ENCODE measurements at regions not wholly inside any gene's neighbourhood (a gene's known extent, or its start where the extent isn't known, plus 50 kb on each side); places are given as distances from the start of the nearest gene placed in this dataset.
"Not testable (repeated sequence)": the region's sequence is repeated elsewhere in the genome, so short reads cannot be mapped to it uniquely, and the experiment has no call there.

GRCh38 chrX:102784550-102784949 is 64.0 kb downstream of the GPRASP3 start:
- no peaks in the 10 kb centered on the region for H3K9me2 ChIP-seq (replicated peaks; ENCODE audit: control insufficient read depth, low read length)
- no peaks in the 10 kb centered on the region for H3K9me3 ChIP-seq (ENCODE audit: control insufficient read depth, insufficient read depth, low read length)
- H3K4me1 ChIP-seq (ENCODE audit: control insufficient read depth, low read length), result no peaks in the 10 kb centered on the region
- H3K4me3 ChIP-seq (ENCODE audit: low read length), result no peak overlapping the region
- H3K4me2 ChIP-seq (ENCODE audit: low read length), result no peak overlapping the region
- no peaks in the 10 kb centered on the region for H3F3A ChIP-seq (ENCODE audit: control insufficient read depth, insufficient read depth)
- no peaks in the 10 kb centered on the region for H3K79me2 ChIP-seq (ENCODE audit: control insufficient read depth, low read length)
- TF ChIP-seq CTCF (IDR thresholded peaks at IDR 0.05; ENCODE audit: low read depth, low read length, poor library complexity, severe bottlenecking) (no peak), EZH2phosphoT487 (IDR thresholded peaks at IDR 0.05; ENCODE audit: borderline replicate concordance, low read length) (no peak)
- H3K36me3 ChIP-seq (ENCODE audit: control insufficient read depth, low read length), result no peaks in the 10 kb centered on the region; the same call in 1 of the 2 replicates
- no peaks in the 10 kb centered on the region for H3K27me3 ChIP-seq (ENCODE audit: control insufficient read depth, low read length)
- no peaks in the 10 kb centered on the region for H4K20me1 ChIP-seq (ENCODE audit: control insufficient read depth, insufficient read depth, low read depth, low read length)
- H3K27ac ChIP-seq (ENCODE audit: low read depth, low read length), result no peak overlapping the region

GRCh38 chrX:102787283-102787682 is 66.7 kb downstream of the GPRASP3 start:
- Histone ChIP-seq H3F3A (ENCODE audit: control insufficient read depth, insufficient read depth) (no peaks in the 10 kb centered on the region), H3K27ac (ENCODE audit: low read depth, low read length) (no peak overlapping the region), H3K27me3 (ENCODE audit: control insufficient read depth, low read length) (no peaks in the 10 kb centered on the region), H3K36me3 (ENCODE audit: control insufficient read depth, low read length) (no peaks in the 10 kb centered on the region; the same call in 1 of the 2 replicates), H3K4me3 (ENCODE audit: low read length) (no peak overlapping the region), H3K79me2 (ENCODE audit: control insufficient read depth, low read length) (no peaks in the 10 kb centered on the region), H3K4me2 (ENCODE audit: low read length) (no peak overlapping the region), H3K4me1 (ENCODE audit: control insufficient read depth, low read length) (no peaks in the 10 kb centered on the region), H3K9me3 (ENCODE audit: control insufficient read depth, insufficient read depth, low read length) (no peaks in the 10 kb centered on the region), H3K9me2 (replicated peaks; ENCODE audit: control insufficient read depth, low read length) (no peaks in the 10 kb centered on the region), H4K20me1 (ENCODE audit: control insufficient read depth, insufficient read depth, low read depth, low read length) (no peaks in the 10 kb centered on the region)
- TF ChIP-seq CTCF (IDR thresholded peaks at IDR 0.05; ENCODE audit: low read depth, low read length, poor library complexity, severe bottlenecking) (no peak), EZH2phosphoT487 (IDR thresholded peaks at IDR 0.05; ENCODE audit: borderline replicate concordance, low read length) (no peak)

GRCh38 chrX:102808336-102808735 is 87.8 kb downstream of the GPRASP3 start:
- H3K4me2 ChIP-seq (ENCODE audit: low read length), result no peak overlapping the region
- no peak overlapping the region for H3K4me3 ChIP-seq (ENCODE audit: low read length)
- TF ChIP-seq EZH2phosphoT487 (IDR thresholded peaks at IDR 0.05; ENCODE audit: borderline replicate concordance, low read length) (no peak), CTCF (IDR thresholded peaks at IDR 0.05; ENCODE audit: low read depth, low read length, poor library complexity, severe bottlenecking) (no peak)

GRCh38 chrX:102818269-102818668 is 97.7 kb downstream of the GPRASP3 start:
- H3K4me3 ChIP-seq (ENCODE audit: low read length); H3K9me2 ChIP-seq (replicated peaks; ENCODE audit: control insufficient read depth, low read length); H3K36me3 ChIP-seq (ENCODE audit: control insufficient read depth, low read length); H3K79me2 ChIP-seq (ENCODE audit: control insufficient read depth, low read length); H3F3A ChIP-seq (ENCODE audit: control insufficient read depth, insufficient read depth); H3K27me3 ChIP-seq (ENCODE audit: control insufficient read depth, low read length); H3K4me2 ChIP-seq (ENCODE audit: low read length); H4K20me1 ChIP-seq (ENCODE audit: control insufficient read depth, insufficient read depth, low read depth, low read length); H3K27ac ChIP-seq (ENCODE audit: low read depth, low read length); H3K9me3 ChIP-seq (ENCODE audit: control insufficient read depth, insufficient read depth, low read length); H3K4me1 ChIP-seq (ENCODE audit: control insufficient read depth, low read length): not testable (repeated sequence)

More at GRCh38 chrX:102808336-102808735, 87.8 kb downstream of the GPRASP3 start:
- Histone ChIP-seq H3K9me2 (replicated peaks; ENCODE audit: control insufficient read depth, low read length) (no peaks in the 10 kb centered on the region), H3F3A (ENCODE audit: control insufficient read depth, insufficient read depth) (no peaks in the 10 kb centered on the region), H3K9me3 (ENCODE audit: control insufficient read depth, insufficient read depth, low read length) (no peaks in the 10 kb centered on the region), H3K36me3 (ENCODE audit: control insufficient read depth, low read length) (no peaks in the 10 kb centered on the region), H3K27me3 (ENCODE audit: control insufficient read depth, low read length) (no peaks in the 10 kb centered on the region), H3K79me2 (ENCODE audit: control insufficient read depth, low read length) (no peaks in the 10 kb centered on the region), H3K4me1 (ENCODE audit: control insufficient read depth, low read length) (no peaks in the 10 kb centered on the region), H3K27ac (ENCODE audit: low read depth, low read length) (no peak overlapping the region), H4K20me1 (ENCODE audit: control insufficient read depth, insufficient read depth, low read depth, low read length) (no peaks in the 10 kb centered on the region)
